ENCODE measurements at regions not wholly inside any gene's neighbourhood (a gene's known extent, or its start where the extent isn't known, plus 50 kb on each side); places are given as distances from the start of the nearest gene placed in this dataset.

- no peak for FAIRE-seq
- H3K4me2 ChIP-seq: no peak overlapping the region
- POLR2A ChIA-PET: no interaction called here
- DNase-seq (ENCODE audit: low read depth in 1 of 2, low spot score in 1 of 2): no peak
- CTCF ChIA-PET: interaction anchor here (2.0 kb wide), 1 partner anchor 12 kb away, joined by 11 read pairs; no protein-coding TSS in a partner anchor
- no peak overlapping the region for H3K27ac ChIP-seq
- no peak for ATAC-seq
- no peak overlapping the region for H3K4me3 ChIP-seq
- H3K4me1 ChIP-seq: no peaks in the 10 kb centered on the region
- TF ChIP-seq CTCF (IDR thresholded peaks at IDR 0.05): no peak
- no peak for TF ChIP-seq ESRRA (IDR thresholded peaks at IDR 0.05; ENCODE audit: borderline replicate concordance, low read length)
- TF ChIP-seq E2F6 (IDR thresholded peaks at IDR 0.05; ENCODE audit: borderline replicate concordance, low read depth): no peak
- TF ChIP-seq CBX2 (IDR thresholded peaks at IDR 0.05; ENCODE audit: borderline replicate concordance, low read depth): no peak
- no peak for TF ChIP-seq ZC3H11A (IDR thresholded peaks at IDR 0.05)
- no peak for TF ChIP-seq TP53 (CRISPR knock-in tag; IDR thresholded peaks at IDR 0.05)
- TF ChIP-seq HEYL (CRISPR knock-in tag; IDR thresholded peaks at IDR 0.05): no peak
- no peak for TF ChIP-seq CHD2 (IDR thresholded peaks at IDR 0.05; ENCODE audit: low read length, partially characterized antibody)
- TF ChIP-seq EHF (CRISPR knock-in tag; IDR thresholded peaks at IDR 0.05): no peak
- TF ChIP-seq SMC3 (IDR thresholded peaks at IDR 0.05): no peak
- TF ChIP-seq JUN (IDR thresholded peaks at IDR 0.05): no peak
- no peak for TF ChIP-seq HOXA7 (CRISPR knock-in tag; IDR thresholded peaks at IDR 0.05)
- no peak for TF ChIP-seq HOXB13 (CRISPR knock-in tag; IDR thresholded peaks at IDR 0.05; ENCODE audit: low read depth)
- H3K9me3 ChIP-seq: no peaks in the 10 kb centered on the region; the same call in 2 of the 3 replicates
These were observed 66.1 kb upstream of the CTNNBL1 start for GRCh38 chr20:37627767-37628130.

- Histone ChIP-seq H3K4me1 (no peaks in the 10 kb centered on the region), H3K4me3 (no peak overlapping the region), H3K9me3 (no peaks in the 10 kb centered on the region; the same call in 2 of the 3 replicates), H3K27ac (no peak overlapping the region), H3K4me2 (no peak overlapping the region)
- CTCF ChIA-PET: interaction anchor here (2.0 kb wide), 1 partner anchor 11 kb away, joined by 11 read pairs; no protein-coding TSS in a partner anchor
- FAIRE-seq (no peak), ATAC-seq (peak; percentile 64 to 75; a peak in 4 of 6 replicates), DNase-seq (ENCODE audit: low read depth in 1 of 2, low spot score in 1 of 2) (peak in 1 of 2 experiments; percentile 48)
- WGBS (ENCODE audit: missing lambda C conversion rate): 2% methylated on average over 15 of the region's 15 CpGs
- POLR2A ChIA-PET: no interaction called here
- TF ChIP-seq CHD2 (IDR thresholded peaks at IDR 0.05; ENCODE audit: low read length, partially characterized antibody) (no peak), RARB (CRISPR knock-in tag; IDR thresholded peaks at IDR 0.05) (no peak), BCL3 (IDR thresholded peaks at IDR 0.05) (no peak), MAZ (IDR thresholded peaks at IDR 0.05; ENCODE audit: borderline replicate concordance, low read depth, low read length) (no peak), SREBF2 (IDR thresholded peaks at IDR 0.05) (no peak), MYC (IDR thresholded peaks at IDR 0.05; ENCODE audit: borderline replicate concordance, low read length) (no peak), ELK1 (IDR thresholded peaks at IDR 0.05; ENCODE audit: low read depth, low read length) (no peak), MAX (IDR thresholded peaks at IDR 0.05) (no peak), TP53 (CRISPR knock-in tag; IDR thresholded peaks at IDR 0.05) (no peak), EHF (CRISPR knock-in tag; IDR thresholded peaks at IDR 0.05) (no peak), HOXA7 (CRISPR knock-in tag; IDR thresholded peaks at IDR 0.05) (no peak), USF2 (IDR thresholded peaks at IDR 0.05) (no peak), RNF2 (IDR thresholded peaks at IDR 0.05; ENCODE audit: borderline replicate concordance, low read depth) (no peak), JUNB (IDR thresholded peaks at IDR 0.05) (no peak), HMGXB4 (CRISPR knock-in tag; IDR thresholded peaks at IDR 0.05; ENCODE audit: borderline replicate concordance) (no peak), FOSL2 (IDR thresholded peaks at IDR 0.05) (no peak), FOSL2 (CRISPR knock-in tag; IDR thresholded peaks at IDR 0.05) (no peak), EHMT2 (IDR thresholded peaks at IDR 0.05; ENCODE audit: low read depth) (peak; percentile 96), CBX2 (IDR thresholded peaks at IDR 0.05; ENCODE audit: borderline replicate concordance, low read depth) (no peak), CBX8 (IDR thresholded peaks at IDR 0.05) (no peak), ZC3H11A (IDR thresholded peaks at IDR 0.05) (no peak), E2F6 (IDR thresholded peaks at IDR 0.05; ENCODE audit: borderline replicate concordance, low read depth) (no peak), HOXB13 (CRISPR knock-in tag; IDR thresholded peaks at IDR 0.05; ENCODE audit: low read depth) (peak; percentile 71; the same call in 1 of the 2 replicates)
These were observed 66.6 kb upstream of the CTNNBL1 start for GRCh38 chr20:37627060-37627766.
